Fibroblast of villous mesenchyme (primary cell): ENCODE measurements at regions not wholly inside any gene's neighbourhood (a gene's known extent, or its start where the extent isn't known, plus 50 kb on each side); places are given as distances from the start of the nearest gene placed in this dataset.
A peak's percentile ranks its signal among the peaks of the same experiment; 100 is the strongest.

Experiments
- DNase-seq: peaks from one replicate; pipeline ENCODE4 v3.0.0-alpha.2; 2010; ENCODE audit warnings: low read depth
- H3K4me3 ChIP-seq: 2 replicates; pipeline ENCODE4 v1.5.1; 2011; ENCODE audit warnings: low read depth, mild to moderate bottlenecking, low read length
- TF ChIP-seq, protein P1 (sequence below): IDR thresholded peaks from 2 replicates; pipeline ENCODE4 v1.5.1; 2012; ENCODE audit warnings: low read depth, mild to moderate bottlenecking, low read length; ENCODE audit not compliant: insufficient read depth

DNA sequence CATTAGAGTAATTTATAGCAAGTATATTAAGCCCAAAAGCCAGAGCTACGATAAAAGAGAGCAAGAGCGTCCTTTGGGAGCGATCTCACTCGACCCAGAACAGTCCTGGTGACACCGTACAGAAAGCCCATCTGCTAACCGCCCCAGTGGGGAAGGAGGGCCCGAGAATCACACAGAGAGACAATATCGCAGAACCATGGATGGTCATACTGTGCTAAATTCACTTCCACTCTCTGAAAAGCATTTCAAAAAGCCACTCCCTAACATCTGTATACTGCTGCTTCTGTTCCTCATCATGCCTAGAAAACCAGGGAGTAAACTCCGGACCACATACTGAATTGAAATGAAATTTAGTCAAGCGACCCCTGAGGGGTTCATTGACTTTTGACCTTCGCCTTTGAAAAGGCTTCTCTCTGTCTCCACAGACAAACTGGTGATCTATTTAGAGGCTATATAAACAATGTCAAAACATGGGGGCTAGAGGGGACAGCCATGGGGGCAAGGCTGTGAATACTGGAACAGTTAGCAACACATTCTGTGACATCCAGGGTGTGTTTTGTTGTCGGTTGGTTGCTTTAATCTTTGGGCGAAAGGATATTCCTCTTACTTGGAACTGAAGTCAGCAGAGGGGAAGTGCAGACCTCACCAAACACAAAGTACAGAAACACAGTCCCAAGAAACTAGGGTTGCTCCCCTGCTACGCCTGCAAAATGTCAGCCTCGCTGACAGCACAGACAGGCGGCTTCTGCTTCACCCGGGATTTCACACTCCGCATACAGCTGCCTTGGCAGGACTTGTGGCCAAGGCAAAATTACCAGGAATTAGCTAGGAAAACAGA, 129.0 kb upstream of the RASGEF1B start:
- no peak overlapping the region for H3K4me3 ChIP-seq

DNA sequence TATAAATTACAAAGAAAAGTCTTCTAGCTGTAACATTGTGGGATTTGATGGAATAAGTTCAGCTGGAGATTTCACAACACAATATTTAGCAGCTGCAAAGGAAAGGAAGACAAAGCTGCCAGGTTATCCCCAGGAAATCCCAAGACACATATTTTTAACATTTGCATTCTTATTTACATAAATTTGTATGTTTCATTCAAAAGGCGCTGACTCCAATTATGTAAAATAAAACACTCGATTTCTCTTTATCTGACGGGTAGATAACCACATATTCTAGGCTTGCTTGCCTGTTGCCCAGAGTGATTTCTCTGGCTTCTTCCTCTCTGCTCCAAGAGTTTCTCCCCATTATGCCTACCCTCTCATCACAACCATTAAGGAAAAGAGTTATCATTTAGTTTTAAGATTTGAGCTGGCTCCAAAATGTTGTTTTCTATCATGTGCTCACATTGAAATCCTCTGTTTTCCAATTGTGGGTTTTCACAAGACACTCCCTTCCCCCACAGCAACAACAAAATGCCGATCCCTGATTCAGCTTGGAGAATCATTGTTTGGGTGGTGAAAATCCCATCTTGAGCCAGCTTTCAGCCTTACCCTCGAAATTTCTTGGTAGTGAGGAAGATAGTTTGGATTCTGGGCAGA, 128.2 kb upstream of the RASGEF1B start:
- peak; percentile 11 for DNase-seq
- TF ChIP-seq, protein P1, sequence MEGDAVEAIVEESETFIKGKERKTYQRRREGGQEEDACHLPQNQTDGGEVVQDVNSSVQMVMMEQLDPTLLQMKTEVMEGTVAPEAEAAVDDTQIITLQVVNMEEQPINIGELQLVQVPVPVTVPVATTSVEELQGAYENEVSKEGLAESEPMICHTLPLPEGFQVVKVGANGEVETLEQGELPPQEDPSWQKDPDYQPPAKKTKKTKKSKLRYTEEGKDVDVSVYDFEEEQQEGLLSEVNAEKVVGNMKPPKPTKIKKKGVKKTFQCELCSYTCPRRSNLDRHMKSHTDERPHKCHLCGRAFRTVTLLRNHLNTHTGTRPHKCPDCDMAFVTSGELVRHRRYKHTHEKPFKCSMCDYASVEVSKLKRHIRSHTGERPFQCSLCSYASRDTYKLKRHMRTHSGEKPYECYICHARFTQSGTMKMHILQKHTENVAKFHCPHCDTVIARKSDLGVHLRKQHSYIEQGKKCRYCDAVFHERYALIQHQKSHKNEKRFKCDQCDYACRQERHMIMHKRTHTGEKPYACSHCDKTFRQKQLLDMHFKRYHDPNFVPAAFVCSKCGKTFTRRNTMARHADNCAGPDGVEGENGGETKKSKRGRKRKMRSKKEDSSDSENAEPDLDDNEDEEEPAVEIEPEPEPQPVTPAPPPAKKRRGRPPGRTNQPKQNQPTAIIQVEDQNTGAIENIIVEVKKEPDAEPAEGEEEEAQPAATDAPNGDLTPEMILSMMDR = no peak
- no peak overlapping the region for H3K4me3 ChIP-seq

More for the DNA sequence above, 129.0 kb upstream of the RASGEF1B start:
- TF ChIP-seq, protein P1 = no peak
- peak; percentile 30 for DNase-seq

DNA sequence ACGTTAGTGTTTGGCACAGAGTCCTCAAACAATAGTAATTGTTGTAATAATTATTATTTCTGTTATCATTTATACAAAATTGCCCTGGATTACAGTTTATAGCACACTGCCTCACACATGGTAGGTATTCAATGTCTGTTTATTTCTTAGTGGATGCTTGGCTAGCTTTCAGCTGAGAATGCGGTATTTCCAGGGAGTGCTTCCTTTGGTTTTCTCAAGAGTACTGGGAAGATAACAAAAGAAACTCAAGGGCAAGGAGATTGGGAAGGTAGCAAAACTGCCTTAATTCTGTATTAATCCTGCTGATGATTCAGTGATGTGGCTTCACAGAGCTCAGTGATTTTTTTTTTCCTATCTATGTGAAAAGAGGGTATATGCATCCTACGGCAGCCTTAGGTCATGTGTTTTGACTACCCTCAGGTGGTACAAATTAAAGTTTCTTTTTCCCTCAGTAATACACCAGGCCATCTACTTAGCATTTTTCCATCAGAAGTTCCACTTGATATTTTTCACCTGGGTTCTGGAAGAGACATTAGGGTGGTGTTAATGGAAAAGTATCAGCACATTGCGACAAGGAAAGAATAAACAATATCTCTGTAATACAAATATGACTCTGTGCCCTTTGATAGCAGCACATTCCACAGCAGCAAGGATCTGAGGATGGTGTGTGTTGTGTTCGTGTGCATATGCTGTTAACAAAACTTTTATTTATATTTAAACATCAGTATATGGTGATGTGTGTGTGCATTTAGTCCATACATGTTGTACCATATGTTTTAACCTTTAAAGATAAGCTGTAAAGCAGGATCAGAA, 124.3 kb upstream of the RASGEF1B start:
- DNase-seq = no peak
- TF ChIP-seq, protein P1 = no peak
- no peak overlapping the region for H3K4me3 ChIP-seq

DNA sequence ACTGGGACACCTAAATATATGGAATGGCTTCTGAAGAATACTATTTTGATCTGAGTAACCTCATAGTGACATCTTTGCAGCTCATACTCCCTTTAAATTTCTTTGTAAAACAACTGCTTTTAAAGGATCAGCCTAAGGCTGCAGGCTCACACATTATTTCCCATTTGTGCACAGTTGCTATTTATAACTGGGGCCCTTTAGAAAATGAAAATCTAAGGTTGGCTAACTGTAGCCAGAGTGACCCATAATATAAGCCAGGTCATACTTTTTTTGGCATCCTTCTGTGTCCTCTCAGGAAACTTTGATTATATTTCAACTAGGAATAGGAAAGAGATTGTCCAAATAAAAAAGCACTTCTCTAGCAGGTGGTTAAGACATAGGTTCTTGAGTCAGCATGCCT, 123.6 kb upstream of the RASGEF1B start:
- TF ChIP-seq, protein P1 = no peak
- H3K4me3 ChIP-seq = no peak overlapping the region
- DNase-seq = no peak

DNA sequence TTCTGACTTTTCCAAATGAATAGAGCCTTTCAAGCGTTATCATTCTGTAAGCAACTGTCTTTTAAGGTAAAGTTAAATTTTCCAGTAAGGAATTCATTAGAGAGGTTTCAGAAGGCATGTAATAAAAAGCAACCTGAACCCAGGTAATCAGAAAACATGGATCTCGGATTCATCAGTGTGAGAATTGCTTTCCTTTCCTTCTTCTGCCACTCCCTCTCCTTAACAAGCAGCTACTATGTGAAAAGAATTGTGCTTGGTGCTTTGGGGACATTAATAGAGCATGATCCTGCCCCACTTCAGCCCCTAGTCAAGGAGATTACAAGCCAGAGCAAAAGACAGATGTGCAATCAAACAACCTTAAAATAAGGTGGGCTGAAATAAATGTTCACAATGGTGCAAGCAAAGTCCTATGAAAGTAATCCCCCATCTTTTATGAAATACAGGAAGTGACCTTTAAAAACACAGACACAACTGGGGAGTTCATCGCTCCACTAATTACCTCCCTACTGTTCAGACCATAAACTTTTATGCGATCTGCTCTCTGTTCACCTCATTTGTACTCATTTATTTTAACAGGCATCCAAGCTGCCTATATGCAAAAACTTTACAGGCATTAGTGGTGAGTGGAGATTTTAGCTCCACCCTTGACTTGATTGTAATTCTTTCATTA, 122.9 kb upstream of the RASGEF1B start:
- no peak overlapping the region for H3K4me3 ChIP-seq
- TF ChIP-seq, protein P1 = no peak
- DNase-seq = no peak

DNA sequence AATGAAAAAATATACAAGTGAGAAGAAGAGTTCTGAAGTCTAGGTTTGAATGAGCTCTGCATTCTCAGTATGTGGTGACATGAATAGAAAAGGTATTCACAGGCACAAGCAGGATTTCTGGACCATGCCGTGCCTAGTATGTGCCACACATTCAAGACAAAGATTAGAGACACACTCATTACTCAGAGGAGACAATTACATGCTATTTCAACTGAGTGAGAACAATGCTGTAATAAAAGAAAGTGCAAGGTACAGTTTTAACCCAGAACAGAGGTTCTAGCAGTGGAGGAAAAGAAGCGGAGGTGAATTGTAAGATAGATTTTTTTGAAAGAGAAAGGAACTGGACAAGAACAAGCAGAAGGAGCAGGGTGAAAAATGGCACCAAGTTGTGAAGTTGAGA, 121.0 kb upstream of the RASGEF1B start:
- TF ChIP-seq, protein P1 = no peak
- DNase-seq = no peak
- H3K4me3 ChIP-seq = no peak overlapping the region
